ENCODE measurements at regions not wholly inside any gene's neighbourhood (a gene's known extent, or its start where the extent isn't known, plus 50 kb on each side); places are given as distances from the start of the nearest gene placed in this dataset.

- TF ChIP-seq CEBPB (IDR thresholded peaks at IDR 0.05; ENCODE audit: low read depth, low read length) (no peak), TAF7 (optimal IDR thresholded peaks at IDR 0.05; ENCODE audit: borderline replicate concordance, low read depth, low read length) (no peak)
Measured at GRCh38 chr20:58017970-58018530, 210.4 kb downstream of the ANKRD60 start (continued).

All from H1 (cell line).